ENCODE measurements at regions not wholly inside any gene's neighbourhood (a gene's known extent, or its start where the extent isn't known, plus 50 kb on each side); places are given as distances from the start of the nearest gene placed in this dataset.

- Histone ChIP-seq H3K4me1 (ENCODE audit: control insufficient read depth in 1 of 2, insufficient read depth in 2 of 2, low read depth in 1 of 2, low read length in 1 of 2) (peaks cover 0 to 3% of the 10 kb centered on the region in 2 experiments; a peak in 1 of 4 replicates), H3K4me3 (ENCODE audit: low read depth in 2 of 2, low read length in 1 of 2) (no peak overlapping the region), H3K9ac (no peak overlapping the region), H4K20me1 (ENCODE audit: insufficient read depth) (no peaks in the 10 kb centered on the region), H3K27ac (ENCODE audit: low read depth in 2 of 2, low read length in 1 of 2) (no peak overlapping the region), H3F3A (replicated peaks; ENCODE audit: insufficient read depth) (no peaks in the 10 kb centered on the region), H3K9me3 (no peaks in the 10 kb centered on the region), H3K4me2 (no peak overlapping the region), H2AFZ (ENCODE audit: low read depth) (no peak overlapping the region), H3K9me2 (no peaks in the 10 kb centered on the region), H3K79me2 (ENCODE audit: insufficient read depth) (no peaks in the 10 kb centered on the region), H3K36me3 (replicated peaks in 1 of 2; ENCODE audit: control insufficient read depth in 1 of 2, insufficient read depth in 2 of 2, low read length in 1 of 2) (no peaks in the 10 kb centered on the region), H3K27me3 (ENCODE audit: insufficient read depth) (no peaks in the 10 kb centered on the region)
- DNase-seq, result no peak
- WGBS (ENCODE audit: low lambda C conversion rate), result 64% methylated on average over 4 of the region's 4 CpGs
- no peak for TF ChIP-seq RFX5 (IDR thresholded peaks at IDR 0.05; ENCODE audit: low read length)
- no peak for TF ChIP-seq NFIC (IDR thresholded peaks at IDR 0.05; ENCODE audit: borderline replicate concordance)
- TF ChIP-seq CHD2 (IDR thresholded peaks at IDR 0.05; ENCODE audit: low read length, partially characterized antibody), result no peak
- TF ChIP-seq MAX (IDR thresholded peaks at IDR 0.05; ENCODE audit: low read depth), result no peak
- no peak for TF ChIP-seq JUND (IDR thresholded peaks at IDR 0.05)
- no peak for TF ChIP-seq USF2 (IDR thresholded peaks at IDR 0.05; ENCODE audit: borderline replicate concordance, low read depth, low read length)
- no peak for TF ChIP-seq REST (IDR thresholded peaks at IDR 0.05; ENCODE audit: low read depth, low read length)
- no peak for TF ChIP-seq YY1 (IDR thresholded peaks at IDR 0.05; ENCODE audit: low read depth)
- TF ChIP-seq FOSL2 (IDR thresholded peaks at IDR 0.05; ENCODE audit: borderline replicate concordance, low read depth), result no peak
- no peak for TF ChIP-seq NRF1 (IDR thresholded peaks at IDR 0.05; ENCODE audit: low read depth, low read length)
- ChIA-PET CTCF (interaction anchor here (0.6 to 1.1 kb wide), 5 partner anchors 9 to 1512 kb away, joined by 3 read pairs; partner anchors contain the start of gene TBX3), POLR2A (no interaction called here)
These were observed 584.5 kb upstream of the TBX3 start for GRCh38 chr12:115268451-115268850.

- Histone ChIP-seq H3K27me3 (ENCODE audit: insufficient read depth) (no peaks in the 10 kb centered on the region), H3K36me3 (replicated peaks in 1 of 2; ENCODE audit: control insufficient read depth in 1 of 2, insufficient read depth in 2 of 2, low read length in 1 of 2) (no peaks in the 10 kb centered on the region), H3K9me3 (no peaks in the 10 kb centered on the region), H4K20me1 (ENCODE audit: insufficient read depth) (no peaks in the 10 kb centered on the region), H2AFZ (ENCODE audit: low read depth) (no peak overlapping the region), H3K9me2 (no peaks in the 10 kb centered on the region), H3K79me2 (ENCODE audit: insufficient read depth) (no peaks in the 10 kb centered on the region), H3K4me2 (no peak overlapping the region), H3K4me1 (ENCODE audit: control insufficient read depth in 1 of 2, insufficient read depth in 2 of 2, low read depth in 1 of 2, low read length in 1 of 2) (peaks cover 0 to 3% of the 10 kb centered on the region in 2 experiments; a peak in 1 of 4 replicates), H3K27ac (ENCODE audit: low read depth in 2 of 2, low read length in 1 of 2) (no peak overlapping the region), H3K4me3 (ENCODE audit: low read depth in 2 of 2, low read length in 1 of 2) (no peak overlapping the region), H3F3A (replicated peaks; ENCODE audit: insufficient read depth) (no peaks in the 10 kb centered on the region), H3K9ac (no peak overlapping the region)
- DNase-seq, result no peak
- TF ChIP-seq NFIC (IDR thresholded peaks at IDR 0.05; ENCODE audit: borderline replicate concordance), result no peak
- TF ChIP-seq CTCF (IDR thresholded peaks at IDR 0.05), result no peak
- TF ChIP-seq PBX3 (IDR thresholded peaks at IDR 0.05), result no peak
- no peak for TF ChIP-seq FOXM1 (IDR thresholded peaks at IDR 0.05; ENCODE audit: low read depth)
- TF ChIP-seq SMC3 (IDR thresholded peaks at IDR 0.05; ENCODE audit: low read depth, low read length), result no peak
- TF ChIP-seq FOXJ3 (CRISPR knock-in tag; IDR thresholded peaks at IDR 0.05), result no peak
- no peak for TF ChIP-seq TCF12 (IDR thresholded peaks at IDR 0.05)
- TF ChIP-seq IRF3 (IDR thresholded peaks at IDR 0.05; ENCODE audit: low read depth, low read length), result no peak
- TF ChIP-seq YY1 (IDR thresholded peaks at IDR 0.05; ENCODE audit: low read depth), result no peak
- TF ChIP-seq CHD2 (IDR thresholded peaks at IDR 0.05; ENCODE audit: low read length, partially characterized antibody), result no peak
- no peak for TF ChIP-seq RXRA (IDR thresholded peaks at IDR 0.05; ENCODE audit: borderline replicate concordance, low read depth)
- no peak for TF ChIP-seq TEAD4 (IDR thresholded peaks at IDR 0.05; ENCODE audit: borderline replicate concordance, insufficient read depth)
- TF ChIP-seq NRF1 (IDR thresholded peaks at IDR 0.05; ENCODE audit: low read depth, low read length), result no peak
- WGBS (ENCODE audit: low lambda C conversion rate), result 84% methylated on average over 3 of the region's 3 CpGs
- CTCF ChIA-PET, result interaction anchor here (0.9 to 1.1 kb wide), 3 partner anchors 8 to 584 kb away, joined by 3 read pairs; partner anchors contain the start of gene TBX3
- POLR2A ChIA-PET, result no interaction called here
These were observed 583.9 kb upstream of the TBX3 start for GRCh38 chr12:115267891-115268290.

Data from SK-N-SH (cell line).